Panc1 (cell line): ENCODE measurements at regions not wholly inside any gene's neighbourhood (a gene's known extent, or its start where the extent isn't known, plus 50 kb on each side); places are given as distances from the start of the nearest gene placed in this dataset.

Source experiments
- ATAC-seq: fragments of 200-7000 bp; cut with Tn5 transposase; 2 replicates; pipeline ENCODE4 v1.9.1; 2020; ENCODE audit warnings: mild to moderate bottlenecking, moderate library complexity
- BruUV-seq: library from RNA; stranded (reverse); fragments of 400-500 nt; replicated peaks from 2 replicates; lab custom pipeline; 2021; lab: Mats Ljungman, UMichigan
- CTCF ChIA-PET: fragments of 300-600 bp; sonication (Branson Sonifier 250); formaldehyde crosslinking; loops from one replicate; lab custom pipeline; 2022; ENCODE audit warnings: antibody characterized with exemption; lab: Charles Lee
- POLR2A ChIA-PET: fragments of 300-600 bp; sonication (Branson Sonifier 250); formaldehyde crosslinking; loops from one replicate; lab custom pipeline; 2022; ENCODE audit warnings: antibody characterized with exemption; lab: Charles Lee
- DNase-seq: peaks from one replicate; pipeline ENCODE4 v3.0.0-alpha.2; 2010; ENCODE audit warnings: low read depth, low spot score
- H3K27ac ChIP-seq: 2 replicates; pipeline ENCODE4 v1.5.1; 2011; ENCODE audit warnings: mild to moderate bottlenecking, low read length, inconsistent platforms
- H3K27me3 ChIP-seq: fragments of 200-500 bp; sonication (Bioruptor generic); 2 replicates; pipeline ENCODE4 v1.6.0; 2014; ENCODE audit warnings: low read length, inconsistent platforms; ENCODE audit not compliant: control insufficient read depth, insufficient read depth
- H3K36me3 ChIP-seq: fragments of 200-500 bp; sonication (Bioruptor generic); 2 replicates; pipeline ENCODE4 v1.5.1; 2014; ENCODE audit warnings: inconsistent platforms, mild to moderate bottlenecking, low read length, moderate library complexity; ENCODE audit not compliant: control insufficient read depth, insufficient read depth
- H3K4me1 ChIP-seq: 2 replicates; pipeline ENCODE4 v1.5.1; 2011; ENCODE audit warnings: inconsistent platforms, mild to moderate bottlenecking, low read length, moderate library complexity; ENCODE audit not compliant: control insufficient read depth, insufficient read depth
- H3K4me3 ChIP-seq, 2 experiments: 2 replicates each; pipeline ENCODE4 v1.5.1; 2011 to 2012; ENCODE audit warnings: low read depth in 2 of 2, low read length in 2 of 2, mild to moderate bottlenecking in 2 of 2, inconsistent platforms in 1 of 2, moderate library complexity in 1 of 2
- H3K9me3 ChIP-seq: fragments of 200-500 bp; sonication (Bioruptor generic); 2 replicates; pipeline ENCODE4 v1.5.1; 2014; ENCODE audit warnings: low read depth, mild to moderate bottlenecking, inconsistent platforms, low read length, moderate library complexity; ENCODE audit not compliant: control insufficient read depth, insufficient read depth
- POLR2AphosphoS5 ChIP-seq: IDR thresholded peaks from 2 replicates; pipeline ENCODE4 v1.6.1; 2012; ENCODE audit warnings: mild to moderate bottlenecking, low read depth, low read length, moderate library complexity
- SIN3A ChIP-seq: IDR thresholded peaks from 2 replicates; pipeline ENCODE4 v1.6.1; 2012; ENCODE audit warnings: low read depth, mild to moderate bottlenecking, low read length, moderate library complexity, borderline replicate concordance; ENCODE audit not compliant: insufficient read depth
- TCF7L2 ChIP-seq: IDR thresholded peaks from 2 replicates; pipeline ENCODE4 v1.6.1; 2011; ENCODE audit warnings: mild to moderate bottlenecking, low read depth, low read length, inconsistent platforms
- in situ Hi-C: cut with HindIII; loops from 2 replicates; pipeline ENCODE4 v1.10.0; 2016; ENCODE audit warnings: low sequenced_read_pairs, low pct_unique_long_range_greater_than_20kb
- intact Hi-C: fragments of 100-400 bp; cut with micrococcal nuclease; formaldehyde crosslinking; loops from one replicate; pipeline ENCODE4 v1.10.0; 2022; ENCODE audit not compliant: unreplicated experiment
- TF ChIP-seq, protein P1 (sequence below), 2 experiments: IDR thresholded peaks; 2 replicates each; pipeline ENCODE4 v1.6.1; 2011 to 2012; ENCODE audit warnings: low read depth in 2 of 2, control low read depth in 1 of 2, low read length in 1 of 2, mild to moderate bottlenecking in 1 of 2, moderate library complexity in 1 of 2; ENCODE audit not compliant: insufficient read depth in 1 of 2
- TF ChIP-seq, protein P2 (sequence below): fragments of 450-650 bp; IDR thresholded peaks from 2 replicates; pipeline ENCODE4 v1.5.1; 2017; ENCODE audit warnings: mild to moderate bottlenecking

DNA sequence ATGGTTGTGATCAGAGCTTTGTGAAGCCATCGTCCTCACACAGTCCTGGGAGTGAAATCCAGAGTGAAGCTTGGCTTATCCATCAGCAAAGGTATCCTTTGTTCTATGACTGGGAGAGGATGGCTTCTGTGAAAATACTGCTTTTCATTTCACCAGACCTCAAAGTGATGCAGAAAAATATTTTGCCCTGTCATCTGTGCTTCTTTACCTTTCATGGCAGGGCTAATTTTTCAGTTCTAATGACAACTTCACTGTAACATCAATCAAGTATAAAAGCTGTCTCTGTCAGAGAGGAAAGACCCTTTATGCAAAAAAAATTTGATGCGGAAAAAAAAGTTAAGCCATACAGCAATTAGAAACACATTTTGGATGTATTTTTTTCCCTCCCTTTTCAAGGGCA is 468.1 kb upstream of the ADARB2 start:
- no TSS peak for BruUV-seq
- POLR2A ChIA-PET, result no interaction called here
- CTCF ChIA-PET, result no interaction called here
- Histone ChIP-seq H3K9me3 (no peaks in the 10 kb centered on the region), H3K27ac (no peak overlapping the region), H3K36me3 (no peaks in the 10 kb centered on the region), H3K4me1 (no peaks in the 10 kb centered on the region), H3K27me3 (no peaks in the 10 kb centered on the region), H3K4me3 (no peak overlapping the region)
- TF ChIP-seq TCF7L2 (no peak), POLR2AphosphoS5 (no peak), SIN3A (no peak)
- TF ChIP-seq, protein P1, sequence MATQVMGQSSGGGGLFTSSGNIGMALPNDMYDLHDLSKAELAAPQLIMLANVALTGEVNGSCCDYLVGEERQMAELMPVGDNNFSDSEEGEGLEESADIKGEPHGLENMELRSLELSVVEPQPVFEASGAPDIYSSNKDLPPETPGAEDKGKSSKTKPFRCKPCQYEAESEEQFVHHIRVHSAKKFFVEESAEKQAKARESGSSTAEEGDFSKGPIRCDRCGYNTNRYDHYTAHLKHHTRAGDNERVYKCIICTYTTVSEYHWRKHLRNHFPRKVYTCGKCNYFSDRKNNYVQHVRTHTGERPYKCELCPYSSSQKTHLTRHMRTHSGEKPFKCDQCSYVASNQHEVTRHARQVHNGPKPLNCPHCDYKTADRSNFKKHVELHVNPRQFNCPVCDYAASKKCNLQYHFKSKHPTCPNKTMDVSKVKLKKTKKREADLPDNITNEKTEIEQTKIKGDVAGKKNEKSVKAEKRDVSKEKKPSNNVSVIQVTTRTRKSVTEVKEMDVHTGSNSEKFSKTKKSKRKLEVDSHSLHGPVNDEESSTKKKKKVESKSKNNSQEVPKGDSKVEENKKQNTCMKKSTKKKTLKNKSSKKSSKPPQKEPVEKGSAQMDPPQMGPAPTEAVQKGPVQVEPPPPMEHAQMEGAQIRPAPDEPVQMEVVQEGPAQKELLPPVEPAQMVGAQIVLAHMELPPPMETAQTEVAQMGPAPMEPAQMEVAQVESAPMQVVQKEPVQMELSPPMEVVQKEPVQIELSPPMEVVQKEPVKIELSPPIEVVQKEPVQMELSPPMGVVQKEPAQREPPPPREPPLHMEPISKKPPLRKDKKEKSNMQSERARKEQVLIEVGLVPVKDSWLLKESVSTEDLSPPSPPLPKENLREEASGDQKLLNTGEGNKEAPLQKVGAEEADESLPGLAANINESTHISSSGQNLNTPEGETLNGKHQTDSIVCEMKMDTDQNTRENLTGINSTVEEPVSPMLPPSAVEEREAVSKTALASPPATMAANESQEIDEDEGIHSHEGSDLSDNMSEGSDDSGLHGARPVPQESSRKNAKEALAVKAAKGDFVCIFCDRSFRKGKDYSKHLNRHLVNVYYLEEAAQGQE (IDR thresholded peaks at IDR 0.05; ENCODE audit: insufficient read depth in 1 of 2, low read depth in 2 of 2, low read length in 1 of 2), result no peak
- TF ChIP-seq, protein P2, sequence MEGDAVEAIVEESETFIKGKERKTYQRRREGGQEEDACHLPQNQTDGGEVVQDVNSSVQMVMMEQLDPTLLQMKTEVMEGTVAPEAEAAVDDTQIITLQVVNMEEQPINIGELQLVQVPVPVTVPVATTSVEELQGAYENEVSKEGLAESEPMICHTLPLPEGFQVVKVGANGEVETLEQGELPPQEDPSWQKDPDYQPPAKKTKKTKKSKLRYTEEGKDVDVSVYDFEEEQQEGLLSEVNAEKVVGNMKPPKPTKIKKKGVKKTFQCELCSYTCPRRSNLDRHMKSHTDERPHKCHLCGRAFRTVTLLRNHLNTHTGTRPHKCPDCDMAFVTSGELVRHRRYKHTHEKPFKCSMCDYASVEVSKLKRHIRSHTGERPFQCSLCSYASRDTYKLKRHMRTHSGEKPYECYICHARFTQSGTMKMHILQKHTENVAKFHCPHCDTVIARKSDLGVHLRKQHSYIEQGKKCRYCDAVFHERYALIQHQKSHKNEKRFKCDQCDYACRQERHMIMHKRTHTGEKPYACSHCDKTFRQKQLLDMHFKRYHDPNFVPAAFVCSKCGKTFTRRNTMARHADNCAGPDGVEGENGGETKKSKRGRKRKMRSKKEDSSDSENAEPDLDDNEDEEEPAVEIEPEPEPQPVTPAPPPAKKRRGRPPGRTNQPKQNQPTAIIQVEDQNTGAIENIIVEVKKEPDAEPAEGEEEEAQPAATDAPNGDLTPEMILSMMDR, result no peak
- in situ Hi-C loops, result no loop called here
- no peak for DNase-seq
- ATAC-seq, result no peak
- intact Hi-C loops, result no loop called here

DNA sequence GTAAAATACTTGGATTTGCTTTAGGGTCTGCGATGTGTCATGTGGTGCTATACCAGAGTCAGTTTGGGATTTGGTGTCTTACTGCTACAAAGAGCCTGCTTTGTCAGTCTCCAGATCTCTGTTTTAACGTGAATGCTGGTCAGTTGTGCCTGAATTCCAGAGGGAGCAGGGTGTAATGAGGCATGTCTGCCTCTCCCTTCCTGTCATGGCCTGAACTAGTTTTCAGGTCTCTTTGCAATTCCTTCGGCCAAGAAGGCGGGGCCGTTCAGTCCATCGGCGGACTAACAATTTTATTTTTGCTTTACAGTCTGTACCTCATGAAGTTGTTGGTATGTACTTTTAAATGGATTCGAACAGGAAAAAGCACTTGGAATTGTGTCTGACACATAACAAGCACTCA is 465.1 kb upstream of the ADARB2 start:
- TF ChIP-seq POLR2AphosphoS5 (no peak), TCF7L2 (no peak)
- no peaks in the 10 kb centered on the region for H3K4me1 ChIP-seq
- H3K4me3 ChIP-seq, result no peak overlapping the region
- no peaks in the 10 kb centered on the region for H3K36me3 ChIP-seq
- DNase-seq (no peak), ATAC-seq (no peak)
- no peaks in the 10 kb centered on the region for H3K9me3 ChIP-seq
- intact Hi-C loops (no loop called here), in situ Hi-C loops (no loop called here)
- ChIA-PET CTCF (no interaction called here), POLR2A (no interaction called here)
- no peaks in the 10 kb centered on the region for H3K27me3 ChIP-seq
- BruUV-seq, result no TSS peak
- no peak overlapping the region for H3K27ac ChIP-seq

DNA sequence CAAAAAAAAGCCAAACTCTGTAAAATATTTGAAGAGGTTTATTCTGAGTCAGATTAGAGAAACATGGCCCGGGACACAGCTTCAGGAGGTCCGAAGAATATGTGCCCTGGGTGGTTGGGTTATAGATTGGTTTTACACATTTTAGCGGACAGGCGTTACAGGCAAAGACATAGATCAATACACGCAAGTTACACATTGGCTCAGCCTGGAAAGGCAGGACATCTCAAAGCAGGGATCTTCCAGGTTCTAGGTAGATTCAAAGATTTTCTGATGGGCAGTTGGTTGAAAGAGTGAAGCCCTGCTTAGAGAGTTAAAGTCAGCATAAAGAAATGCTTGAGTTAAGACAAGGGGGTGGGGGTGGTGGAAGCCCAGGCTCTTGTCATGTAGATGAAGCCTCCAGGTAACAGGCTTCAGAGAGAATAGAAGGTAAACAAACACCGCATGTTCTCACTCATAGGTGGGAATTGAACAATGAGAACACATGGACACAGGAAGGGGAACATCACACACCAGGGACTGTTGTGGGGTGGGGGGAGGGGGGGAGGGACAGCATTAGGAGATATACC is 464.3 kb upstream of the ADARB2 start:
- intact Hi-C loops, result no loop called here
- no peaks in the 10 kb centered on the region for H3K4me1 ChIP-seq
- ATAC-seq (no peak), DNase-seq (no peak)
- BruUV-seq, result no TSS peak
- in situ Hi-C loops, result no loop called here
- H3K36me3 ChIP-seq, result no peaks in the 10 kb centered on the region
- H3K27ac ChIP-seq, result no peak overlapping the region
- no peaks in the 10 kb centered on the region for H3K27me3 ChIP-seq
- no peaks in the 10 kb centered on the region for H3K9me3 ChIP-seq
- H3K4me3 ChIP-seq, result no peak overlapping the region
- ChIA-PET POLR2A (no interaction called here), CTCF (no interaction called here)
- TF ChIP-seq, protein P2, result no peak
- TF ChIP-seq, protein P1 (IDR thresholded peaks at IDR 0.05; ENCODE audit: insufficient read depth in 1 of 2, low read depth in 2 of 2, low read length in 1 of 2), result no peak
- TF ChIP-seq POLR2AphosphoS5 (no peak), SIN3A (no peak), TCF7L2 (no peak)
